HFFc6 (cell line): ENCODE measurements at regions not wholly inside any gene's neighbourhood (a gene's known extent, or its start where the extent isn't known, plus 50 kb on each side); places are given as distances from the start of the nearest gene placed in this dataset.

ENCODE experiments used
- DNase-seq: peaks from one replicate; pipeline ENCODE4 v3.0.0-alpha.2; 2018
- H3K27ac Mint-ChIP-seq: 2 replicates; pipeline ENCODE4 v1.8.0; 2020; ENCODE audit warnings: mild to moderate bottlenecking, mixed read lengths
- H3K27me3 Mint-ChIP-seq: 2 replicates; pipeline ENCODE4 v1.8.0; 2021; ENCODE audit warnings: mild to moderate bottlenecking, moderate library complexity, mixed read lengths; ENCODE audit not compliant: insufficient read depth
- H3K36me3 Mint-ChIP-seq: 2 replicates; pipeline ENCODE4 v1.8.0; 2021; ENCODE audit warnings: low read depth, mixed read lengths
- H3K4me1 Mint-ChIP-seq: 2 replicates; pipeline ENCODE4 v1.8.0; 2020; ENCODE audit warnings: low read depth, mixed read lengths
- H3K4me3 Mint-ChIP-seq: 2 replicates; pipeline ENCODE4 v1.8.0; 2020; ENCODE audit warnings: mild to moderate bottlenecking, moderate library complexity, mixed read lengths
- H3K9me3 Mint-ChIP-seq: 2 replicates; pipeline ENCODE4 v1.8.0; 2020; ENCODE audit warnings: mild to moderate bottlenecking, mixed read lengths
- CTCF ChIP-seq: fragments of 200-600 bp; sonication (generic); IDR thresholded peaks from 2 replicates; pipeline ENCODE4 v1.5.0; 2021; ENCODE audit warnings: antibody characterized with exemption, mild to moderate bottlenecking

DNA sequence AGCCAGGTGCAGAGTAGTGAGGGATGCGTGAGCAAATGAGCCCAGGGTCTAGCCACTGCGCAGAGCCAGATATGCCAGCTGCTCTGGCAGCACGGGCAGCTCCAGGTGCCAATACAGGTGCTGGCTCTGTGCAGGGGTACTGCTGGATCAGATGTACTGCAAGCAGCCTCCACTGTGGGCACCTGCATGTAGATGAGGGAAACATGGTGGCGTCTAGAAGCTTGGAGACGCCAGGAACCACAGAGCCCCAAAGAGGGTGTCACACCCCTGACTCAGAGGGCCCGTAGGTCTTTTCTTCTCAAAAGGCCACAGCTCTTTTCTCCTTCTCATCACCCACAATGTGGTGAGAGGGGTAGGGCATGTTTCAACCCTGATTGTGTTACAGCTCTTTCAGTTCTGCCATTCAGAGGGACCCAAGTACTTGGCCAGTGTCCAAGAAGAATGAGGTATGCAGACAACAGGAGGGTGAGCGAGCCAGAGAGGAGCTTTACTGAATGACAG is 244.4 kb upstream of the SLITRK1 start:
- DNase-seq = no peak
- Mint-ChIP-seq H3K27ac (no peak overlapping the region; the same call in 1 of the 2 replicates), H3K4me1 (peaks cover 61% of the 10 kb centered on the region), H3K9me3 (no peaks in the 10 kb centered on the region), H3K36me3 (no peaks in the 10 kb centered on the region), H3K27me3 (no peaks in the 10 kb centered on the region), H3K4me3 (no peak overlapping the region; the same call in 1 of the 2 replicates)
- TF ChIP-seq CTCF = no peak

- peak; percentile 36 for DNase-seq
- no peak for TF ChIP-seq CTCF
- H3K27me3 Mint-ChIP-seq = no peaks in the 10 kb centered on the region; the same call in 1 of the 2 replicates
- peaks cover 9% of the 10 kb centered on the region for H3K36me3 Mint-ChIP-seq
- no peak overlapping the region for H3K4me3 Mint-ChIP-seq
- H3K27ac Mint-ChIP-seq = peak overlapping the region; percentile 66
- no peaks in the 10 kb centered on the region for H3K9me3 Mint-ChIP-seq
- H3K4me1 Mint-ChIP-seq = peaks cover 46% of the 10 kb centered on the region
These were observed 239.2 kb upstream of the SLITRK1 start for GRCh38 chr13:84121456-84121855.

DNA sequence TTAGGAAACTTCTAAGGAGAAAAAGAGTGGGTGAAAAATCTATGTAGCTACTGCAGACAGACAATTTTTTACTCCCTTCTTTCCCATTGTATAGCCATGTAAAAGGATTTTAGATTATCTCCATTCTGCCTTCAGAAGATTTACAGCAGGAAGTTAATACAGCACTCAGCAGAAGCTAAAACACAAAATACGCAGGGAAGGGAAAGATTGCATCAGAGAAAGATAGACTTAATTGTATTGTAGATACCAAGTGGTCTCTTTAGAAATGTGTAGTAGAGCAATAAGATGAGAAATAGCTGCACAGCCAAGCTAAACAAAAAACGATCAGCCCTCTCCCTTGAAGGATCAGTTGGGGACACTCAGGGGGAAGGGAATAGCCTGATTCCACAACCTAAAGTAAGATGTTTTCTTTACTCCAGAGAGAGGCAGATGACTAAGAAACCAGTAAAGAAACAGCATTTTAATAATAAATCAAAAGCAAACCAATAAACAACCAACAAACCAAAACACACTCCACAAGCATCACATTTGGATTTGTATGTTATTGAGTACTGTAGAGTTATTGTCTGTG is 236.7 kb upstream of the SLITRK1 start:
- H3K27ac Mint-ChIP-seq = peak overlapping the region; percentile 51
- H3K9me3 Mint-ChIP-seq = no peaks in the 10 kb centered on the region; the same call in 1 of the 2 replicates
- peaks cover 9% of the 10 kb centered on the region for H3K36me3 Mint-ChIP-seq
- peaks cover 46% of the 10 kb centered on the region for H3K4me1 Mint-ChIP-seq
- TF ChIP-seq CTCF = no peak
- DNase-seq = no peak
- H3K4me3 Mint-ChIP-seq = peak overlapping the region; percentile 50
- no peaks in the 10 kb centered on the region; the same call in 1 of the 2 replicates for H3K27me3 Mint-ChIP-seq

- Mint-ChIP-seq H3K9me3 (no peaks in the 10 kb centered on the region), H3K27me3 (no peaks in the 10 kb centered on the region), H3K27ac (no peak overlapping the region), H3K36me3 (0 out of 2 replicates have a peak, but pooled peaks cover 4% of the 10 kb centered on the region), H3K4me1 (peaks cover 38% of the 10 kb centered on the region), H3K4me3 (no peak overlapping the region)
- no peak for DNase-seq
- no peak for TF ChIP-seq CTCF
These were observed 216.0 kb upstream of the SLITRK1 start for GRCh38 chr13:84098273-84098672.

GRCh38 chr13:84097148-84097547 is 214.9 kb upstream of the SLITRK1 start:
- Mint-ChIP-seq H3K4me3 (no peak overlapping the region), H3K27me3 (no peaks in the 10 kb centered on the region), H3K9me3 (no peaks in the 10 kb centered on the region), H3K27ac (no peak overlapping the region), H3K36me3 (no peaks in the 10 kb centered on the region), H3K4me1 (peaks cover 38% of the 10 kb centered on the region)
- no peak for DNase-seq
- no peak for TF ChIP-seq CTCF
